Effector memory CD8-positive, alpha-beta T cell (primary cell): ENCODE measurements at regions not wholly inside any gene's neighbourhood (a gene's known extent, or its start where the extent isn't known, plus 50 kb on each side); places are given as distances from the start of the nearest gene placed in this dataset.

Experiments
- ATAC-seq: fragments of 150-1000 bp; cut with Tn5 transposase; replicated peaks from 2 replicates; pipeline ENCODE4 v1.10.0; 2021; ENCODE audit warnings: mild to moderate bottlenecking, moderate library complexity
- DNase-seq, 3 experiments: peaks; one replicate each; pipeline ENCODE4 v3.0.0; 2021
- H3K27ac Mint-ChIP-seq, 2 donors: one replicate each; pipeline ENCODE4 v1.8.0; 2022; ENCODE audit warnings: mild to moderate bottlenecking in 2 of 2, mixed read lengths in 2 of 2, moderate library complexity in 2 of 2
- H3K27me3 Mint-ChIP-seq, 2 donors: one replicate each; pipeline ENCODE4 v1.8.0; 2022; ENCODE audit warnings: mixed read lengths in 2 of 2
- H3K36me3 Mint-ChIP-seq: one replicate; pipeline ENCODE4 v1.8.0; 2022; ENCODE audit warnings: mild to moderate bottlenecking, moderate library complexity, mixed read lengths; ENCODE audit not compliant: insufficient read depth
- H3K4me1 Mint-ChIP-seq, 2 donors: one replicate each; pipeline ENCODE4 v1.8.0; 2022; ENCODE audit warnings: low read depth in 2 of 2, mixed read lengths in 2 of 2
- H3K4me3 Mint-ChIP-seq, 2 donors: one replicate each; pipeline ENCODE4 v1.8.0; 2022; ENCODE audit warnings: mild to moderate bottlenecking in 2 of 2, mixed read lengths in 2 of 2, moderate library complexity in 2 of 2
- H3K9me3 Mint-ChIP-seq, 2 donors: one replicate each; pipeline ENCODE4 v1.8.0; 2022; ENCODE audit warnings: mixed read lengths in 2 of 2

DNA sequence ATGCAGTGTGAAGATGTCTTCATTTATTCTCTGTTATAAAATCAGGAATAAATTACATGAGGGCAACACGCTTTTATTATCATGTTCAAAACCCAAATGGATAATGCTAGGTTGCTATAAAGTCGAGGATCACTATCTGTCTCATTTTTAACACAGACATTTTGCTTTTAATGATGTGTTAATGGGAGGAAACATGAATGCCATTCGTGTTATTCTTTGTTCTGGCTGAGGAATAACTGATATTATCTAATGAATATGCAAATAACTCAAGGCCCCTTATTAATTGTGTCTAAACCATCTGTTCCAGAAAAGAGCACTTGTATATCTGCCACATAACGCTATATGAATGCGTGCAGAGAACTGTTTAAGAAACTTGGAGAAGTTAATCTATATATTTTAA, 576.1 kb downstream of the DCDC2C start:
- Mint-ChIP-seq H3K27ac (no peak overlapping the region), H3K9me3 (peaks cover 15 to 16% of the 10 kb centered on the region in 2 donors), H3K4me1 (no peaks in the 10 kb centered on the region), H3K36me3 (no peaks in the 10 kb centered on the region), H3K27me3 (no peaks in the 10 kb centered on the region), H3K4me3 (no peak overlapping the region)
- ATAC-seq (no peak), DNase-seq (no peak)

DNA sequence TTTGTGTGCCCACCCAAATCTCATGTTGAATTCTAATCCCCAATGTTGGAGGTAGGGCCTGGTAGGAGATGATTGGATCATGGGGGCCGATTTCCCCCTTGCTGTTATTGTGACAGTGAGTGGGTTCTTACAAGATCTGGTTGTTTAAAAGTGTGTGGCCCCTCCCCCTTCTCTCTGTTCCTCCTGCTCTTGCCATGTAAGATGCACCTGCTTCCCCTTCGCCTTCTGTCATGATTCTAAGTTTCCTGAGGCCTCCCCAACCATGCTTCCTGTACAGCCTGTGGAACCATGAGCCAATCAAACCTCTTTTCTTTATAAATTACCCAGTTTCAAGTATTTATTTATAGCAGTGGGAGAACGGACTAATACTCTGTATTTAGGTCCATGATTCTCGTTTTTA, 588.1 kb downstream of the DCDC2C start:
- H3K27ac Mint-ChIP-seq = no peak overlapping the region
- H3K9me3 Mint-ChIP-seq = peaks cover 2 to 3% of the 10 kb centered on the region in 2 donors
- ATAC-seq = no peak
- DNase-seq = no peak
- H3K27me3 Mint-ChIP-seq = no peaks in the 10 kb centered on the region
- no peak overlapping the region for H3K4me3 Mint-ChIP-seq
- H3K36me3 Mint-ChIP-seq = no peaks in the 10 kb centered on the region
- H3K4me1 Mint-ChIP-seq = no peaks in the 10 kb centered on the region

DNA sequence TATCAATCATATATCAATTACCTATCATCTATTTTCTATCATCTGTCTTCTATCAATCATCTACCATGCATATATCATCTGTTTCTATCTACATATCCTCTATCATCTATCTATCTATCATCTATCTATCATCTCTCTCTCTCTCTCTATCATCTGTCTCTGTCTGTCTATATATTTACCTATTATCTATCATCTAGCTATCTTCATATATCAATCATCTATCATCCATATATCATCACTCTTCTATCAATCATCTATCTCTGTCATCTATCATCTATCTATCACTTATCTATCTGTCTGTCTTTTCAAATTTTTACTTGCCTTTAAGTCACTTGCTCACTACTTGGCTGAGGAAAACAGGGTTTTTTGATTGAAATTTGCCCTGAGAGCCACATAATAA, 592.3 kb downstream of the DCDC2C start:
- ATAC-seq (no peak), DNase-seq (no peak)
- Mint-ChIP-seq H3K27me3 (no peaks in the 10 kb centered on the region), H3K27ac (no peak overlapping the region), H3K4me1 (no peaks in the 10 kb centered on the region), H3K36me3 (no peaks in the 10 kb centered on the region), H3K4me3 (no peak overlapping the region), H3K9me3 (peaks cover 2 to 7% of the 10 kb centered on the region in 2 donors)

DNA sequence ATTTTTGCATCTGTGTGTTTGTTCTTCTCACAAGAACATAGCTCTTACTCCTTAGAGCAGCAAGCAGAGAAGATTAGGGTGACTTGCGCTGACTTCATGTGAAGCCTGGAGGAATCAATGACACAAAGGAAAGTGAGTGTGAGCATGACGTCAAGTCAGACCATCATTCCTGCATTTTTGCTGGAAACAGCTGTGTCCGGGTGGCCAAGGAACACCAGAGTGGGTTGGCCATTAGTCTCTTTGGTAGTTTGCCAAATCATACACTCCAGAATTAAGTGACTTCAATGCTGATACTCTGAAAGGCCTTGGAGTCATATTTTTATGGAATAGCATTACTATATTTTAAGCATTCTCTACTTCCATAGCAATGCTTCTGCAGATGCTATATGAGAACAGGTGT, 597.2 kb downstream of the DCDC2C start:
- ATAC-seq = no peak
- H3K4me1 Mint-ChIP-seq = no peaks in the 10 kb centered on the region
- no peaks in the 10 kb centered on the region for H3K27me3 Mint-ChIP-seq

DNA sequence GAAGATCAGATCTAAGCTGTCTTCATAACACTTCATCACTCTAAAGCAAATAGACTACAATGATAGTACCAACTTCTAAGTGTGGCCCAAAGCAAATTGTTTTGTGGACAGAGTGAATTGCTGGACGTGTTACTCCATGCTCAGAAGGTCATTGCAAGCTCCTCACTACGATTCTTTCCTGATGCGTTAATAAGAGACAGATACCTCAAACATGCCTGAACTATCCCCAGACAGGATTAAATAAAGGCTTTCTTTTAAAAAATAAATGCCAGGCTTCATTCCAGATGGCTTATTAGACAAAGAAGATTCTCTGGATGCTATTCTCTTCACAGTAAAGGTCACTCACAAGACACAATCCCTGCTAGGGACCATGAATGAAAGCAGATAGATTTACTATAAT, 621.2 kb downstream of the DCDC2C start:
- H3K27me3 Mint-ChIP-seq = no peaks in the 10 kb centered on the region
- no peaks in the 10 kb centered on the region for H3K4me1 Mint-ChIP-seq

More for the DNA sequence above, 597.2 kb downstream of the DCDC2C start:
- Mint-ChIP-seq H3K9me3 (peaks cover 2 to 17% of the 10 kb centered on the region in 2 donors), H3K36me3 (no peaks in the 10 kb centered on the region), H3K4me3 (no peak overlapping the region), H3K27ac (no peak overlapping the region)
- no peak for DNase-seq

DNA sequence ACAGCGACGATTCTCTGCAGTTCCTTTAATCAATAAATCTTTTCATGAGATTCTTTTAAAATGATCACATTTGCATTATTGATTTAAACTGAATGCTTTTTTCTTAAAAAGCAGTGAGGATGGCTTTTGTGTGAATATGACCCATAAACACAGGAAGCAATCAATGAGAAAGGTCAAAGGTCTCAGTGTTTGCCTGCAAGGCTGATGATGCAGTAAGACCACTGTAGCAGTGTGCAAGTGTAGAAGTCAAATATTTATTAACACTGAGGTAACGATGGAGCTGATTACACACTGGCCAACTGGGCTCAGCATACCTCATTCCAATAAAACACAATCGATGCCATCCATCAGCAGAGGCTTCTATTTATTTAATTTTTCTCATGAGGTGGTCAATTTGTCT, 633.5 kb downstream of the DCDC2C start:
- peaks cover 7 to 21% of the 10 kb centered on the region in 2 donors for H3K9me3 Mint-ChIP-seq
- DNase-seq (no peak), ATAC-seq (no peak)
- no peak overlapping the region for H3K4me3 Mint-ChIP-seq
- H3K36me3 Mint-ChIP-seq = no peaks in the 10 kb centered on the region
- H3K27ac Mint-ChIP-seq = no peak overlapping the region
- H3K27me3 Mint-ChIP-seq = no peaks in the 10 kb centered on the region
- no peaks in the 10 kb centered on the region for H3K4me1 Mint-ChIP-seq

More for the DNA sequence above, 621.2 kb downstream of the DCDC2C start:
- no peak for ATAC-seq
- Mint-ChIP-seq H3K4me3 (no peak overlapping the region), H3K27ac (no peak overlapping the region), H3K36me3 (no peaks in the 10 kb centered on the region), H3K9me3 (peaks cover 4 to 7% of the 10 kb centered on the region in 2 donors)
- no peak for DNase-seq

DNA sequence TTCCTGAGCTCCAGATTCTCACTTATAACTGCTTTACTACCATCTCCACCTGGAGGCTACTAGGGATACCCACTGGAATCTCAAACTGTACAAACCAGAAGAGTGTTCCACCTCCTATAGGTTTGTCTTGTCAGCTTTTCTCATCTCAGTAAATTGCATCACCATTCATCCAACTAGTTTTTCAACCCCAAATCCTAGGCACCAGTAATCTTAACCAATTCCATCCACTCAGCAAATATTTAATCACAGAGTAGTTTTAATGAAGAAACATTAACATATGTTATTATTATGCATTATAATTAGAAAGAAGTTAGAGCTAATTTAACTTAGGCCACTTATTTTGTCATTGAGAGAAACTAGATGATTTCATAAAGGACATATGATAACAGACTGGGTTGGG, 635.0 kb downstream of the DCDC2C start:
- Mint-ChIP-seq H3K27ac (no peak overlapping the region), H3K4me1 (no peaks in the 10 kb centered on the region), H3K36me3 (no peaks in the 10 kb centered on the region), H3K9me3 (peaks cover 11 to 27% of the 10 kb centered on the region in 2 donors), H3K27me3 (no peaks in the 10 kb centered on the region), H3K4me3 (no peak overlapping the region)
- no peak for ATAC-seq
- DNase-seq = no peak

DNA sequence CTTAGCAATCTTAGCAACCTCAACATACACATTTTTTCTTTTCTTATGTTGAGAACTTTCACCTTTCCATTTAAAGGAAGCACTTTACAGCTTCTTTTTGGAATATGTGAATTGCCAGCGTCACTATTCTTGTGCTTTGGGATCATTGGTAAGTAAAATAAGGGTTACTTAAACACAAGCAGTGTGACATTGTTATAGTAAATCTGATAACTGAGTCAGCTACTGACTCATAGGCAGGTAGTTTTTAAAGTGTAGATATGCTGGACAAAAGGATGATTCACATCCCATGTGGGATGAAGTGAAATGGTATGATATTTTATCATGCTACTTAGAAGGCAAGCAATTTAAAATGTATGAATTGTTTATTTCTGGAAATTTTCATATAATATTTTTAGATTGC, 637.2 kb downstream of the DCDC2C start:
- H3K36me3 Mint-ChIP-seq = no peaks in the 10 kb centered on the region
- H3K4me1 Mint-ChIP-seq = no peaks in the 10 kb centered on the region
- no peak overlapping the region for H3K4me3 Mint-ChIP-seq
- ATAC-seq = no peak
- no peaks in the 10 kb centered on the region for H3K27me3 Mint-ChIP-seq
- DNase-seq = no peak
- no peak overlapping the region for H3K27ac Mint-ChIP-seq
- peaks cover 9 to 20% of the 10 kb centered on the region in 2 donors for H3K9me3 Mint-ChIP-seq

DNA sequence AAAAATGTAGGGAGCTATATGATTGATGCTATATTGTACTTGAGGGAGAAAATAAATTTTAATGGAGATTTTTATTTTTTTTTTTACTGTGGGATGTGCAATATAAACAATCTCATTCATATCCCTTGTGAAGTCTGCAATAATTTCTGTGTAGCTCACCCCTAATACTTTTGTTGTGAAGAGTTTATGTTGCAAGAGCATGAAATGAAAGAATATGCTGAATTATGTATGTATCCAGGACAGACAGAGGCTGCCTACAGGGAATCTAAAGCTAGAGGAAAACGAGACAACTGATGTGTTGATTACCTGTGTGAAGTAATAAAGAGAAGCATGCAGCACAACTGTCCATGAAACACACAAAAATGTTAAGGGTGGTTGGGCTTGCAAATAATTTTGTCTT, 643.3 kb downstream of the DCDC2C start:
- Mint-ChIP-seq H3K36me3 (no peaks in the 10 kb centered on the region), H3K27me3 (no peaks in the 10 kb centered on the region), H3K4me1 (no peaks in the 10 kb centered on the region), H3K4me3 (no peak overlapping the region), H3K27ac (no peak overlapping the region), H3K9me3 (peaks cover 11 to 13% of the 10 kb centered on the region in 2 donors)
- no peak for ATAC-seq
- no peak for DNase-seq

DNA sequence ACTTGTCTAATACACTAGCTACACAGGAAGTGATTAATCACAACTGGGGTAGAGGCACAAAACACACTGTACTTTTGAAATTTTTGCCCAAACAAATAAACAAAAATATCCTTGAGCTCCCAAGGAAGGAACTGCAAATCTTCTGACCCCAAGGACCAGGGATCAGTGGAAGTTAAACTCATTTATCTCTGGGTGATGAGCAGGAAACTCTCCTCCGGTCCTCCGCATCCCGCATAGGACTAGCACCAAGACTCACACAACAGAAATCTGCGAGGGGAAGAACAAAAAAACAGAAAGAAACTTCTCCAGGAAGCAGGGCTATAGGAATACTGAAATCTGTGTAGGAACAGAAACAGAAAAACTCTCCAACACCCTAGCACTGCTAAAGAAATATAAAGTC, 650.3 kb downstream of the DCDC2C start:
- H3K27me3 Mint-ChIP-seq = no peaks in the 10 kb centered on the region
- no peaks in the 10 kb centered on the region for H3K36me3 Mint-ChIP-seq
- no peak for ATAC-seq
- peaks cover 0 to 8% of the 10 kb centered on the region in 2 donors for H3K9me3 Mint-ChIP-seq
- H3K4me3 Mint-ChIP-seq = no peak overlapping the region
- no peak overlapping the region for H3K27ac Mint-ChIP-seq
- no peak for DNase-seq
- H3K4me1 Mint-ChIP-seq = no peaks in the 10 kb centered on the region

DNA sequence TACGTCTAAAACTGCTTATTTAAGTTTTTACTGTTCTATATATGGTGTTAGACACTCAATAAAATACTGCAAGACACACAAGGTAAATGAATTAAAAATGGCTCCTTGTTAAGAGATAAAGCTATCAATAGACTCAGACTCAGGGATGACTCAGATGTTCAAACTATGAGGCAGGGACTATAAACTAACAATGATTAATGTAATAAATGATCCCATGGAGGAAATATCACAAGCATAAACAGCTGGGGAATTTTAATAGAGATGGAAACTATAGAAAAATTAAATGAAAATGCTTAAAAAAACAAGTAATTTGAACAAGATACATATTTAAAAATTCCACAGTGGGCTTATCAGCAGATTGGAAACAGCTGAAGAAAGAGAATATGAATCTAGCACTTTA, 650.8 kb downstream of the DCDC2C start:
- H3K4me1 Mint-ChIP-seq = no peaks in the 10 kb centered on the region
- H3K27ac Mint-ChIP-seq = no peak overlapping the region
- peaks cover 0 to 8% of the 10 kb centered on the region in 2 donors for H3K9me3 Mint-ChIP-seq
- no peak for DNase-seq
- H3K36me3 Mint-ChIP-seq = no peaks in the 10 kb centered on the region
- H3K27me3 Mint-ChIP-seq = no peaks in the 10 kb centered on the region
- no peak overlapping the region for H3K4me3 Mint-ChIP-seq
- no peak for ATAC-seq

DNA sequence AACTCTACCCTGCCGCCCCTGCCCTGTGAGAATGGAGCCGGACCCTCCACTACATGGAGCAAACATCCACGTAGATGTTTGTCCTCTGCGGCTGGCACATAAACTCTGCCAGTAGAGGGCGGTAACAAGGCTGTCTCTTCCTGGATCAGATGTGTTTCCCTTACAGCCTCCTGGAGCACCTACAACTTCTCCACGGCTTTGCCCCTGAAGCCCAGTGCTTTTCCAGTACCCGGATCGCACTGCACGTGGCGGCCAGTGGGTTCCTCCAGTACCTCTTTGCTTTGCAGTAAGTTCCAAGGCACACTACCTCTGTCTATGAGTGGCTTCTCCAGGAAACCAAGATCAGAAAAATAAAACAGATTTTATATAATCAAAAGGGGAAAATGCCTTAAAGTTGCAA, 651.3 kb downstream of the DCDC2C start:
- no peak for DNase-seq
- ATAC-seq = no peak
- H3K4me1 Mint-ChIP-seq = no peaks in the 10 kb centered on the region

DNA sequence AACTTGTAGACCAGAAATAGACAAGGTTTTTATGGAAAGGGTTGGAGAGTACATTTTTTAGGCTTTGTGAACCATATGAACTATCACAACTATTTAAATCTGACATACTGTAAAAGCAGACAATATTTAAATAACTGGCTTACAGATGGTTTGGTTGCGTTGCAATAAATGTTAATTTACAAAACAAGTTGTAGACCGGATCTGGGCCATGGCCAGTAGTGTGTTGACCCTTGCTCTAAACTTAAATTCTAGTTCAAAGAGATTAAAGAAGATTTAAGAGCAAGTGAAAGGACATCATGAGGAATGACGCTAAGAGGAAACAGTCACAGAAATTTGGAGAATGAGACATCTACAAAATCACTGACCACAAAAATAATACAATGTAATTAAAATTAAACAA, 652.7 kb downstream of the DCDC2C start:
- ATAC-seq = no peak
- no peak for DNase-seq
- no peak overlapping the region for H3K4me3 Mint-ChIP-seq
- H3K4me1 Mint-ChIP-seq = no peaks in the 10 kb centered on the region
- no peak overlapping the region for H3K27ac Mint-ChIP-seq
- no peaks in the 10 kb centered on the region for H3K36me3 Mint-ChIP-seq
- H3K9me3 Mint-ChIP-seq = peaks cover 5 to 6% of the 10 kb centered on the region in 2 donors
- H3K27me3 Mint-ChIP-seq = no peaks in the 10 kb centered on the region

More for the DNA sequence above, 651.3 kb downstream of the DCDC2C start:
- Mint-ChIP-seq H3K27ac (no peak overlapping the region), H3K36me3 (no peaks in the 10 kb centered on the region), H3K4me3 (no peak overlapping the region), H3K9me3 (peaks cover 0 to 8% of the 10 kb centered on the region in 2 donors), H3K27me3 (no peaks in the 10 kb centered on the region)

DNA sequence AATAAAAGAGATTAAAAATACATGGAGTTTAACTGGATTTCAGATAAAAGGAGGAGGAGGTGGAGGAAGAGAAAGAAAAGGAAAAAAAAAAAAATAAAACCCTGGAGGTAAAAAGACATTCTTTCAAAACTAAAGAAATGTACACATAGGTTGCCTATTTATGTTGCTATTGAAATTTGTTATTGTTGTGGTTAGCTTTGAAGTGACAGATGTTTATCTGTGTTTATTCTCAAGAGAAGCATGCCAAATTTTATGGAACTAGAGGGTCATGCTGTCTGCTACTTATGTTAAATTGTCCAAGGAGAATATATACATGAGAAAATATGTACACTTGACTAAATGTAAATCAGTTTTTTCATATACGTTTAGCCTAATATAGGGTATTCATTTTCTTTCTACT, 653.2 kb downstream of the DCDC2C start:
- Mint-ChIP-seq H3K36me3 (no peaks in the 10 kb centered on the region), H3K27me3 (no peaks in the 10 kb centered on the region), H3K9me3 (peaks cover 5 to 9% of the 10 kb centered on the region in 2 donors), H3K4me1 (no peaks in the 10 kb centered on the region), H3K4me3 (no peak overlapping the region), H3K27ac (no peak overlapping the region)
- ATAC-seq (no peak), DNase-seq (no peak)

DNA sequence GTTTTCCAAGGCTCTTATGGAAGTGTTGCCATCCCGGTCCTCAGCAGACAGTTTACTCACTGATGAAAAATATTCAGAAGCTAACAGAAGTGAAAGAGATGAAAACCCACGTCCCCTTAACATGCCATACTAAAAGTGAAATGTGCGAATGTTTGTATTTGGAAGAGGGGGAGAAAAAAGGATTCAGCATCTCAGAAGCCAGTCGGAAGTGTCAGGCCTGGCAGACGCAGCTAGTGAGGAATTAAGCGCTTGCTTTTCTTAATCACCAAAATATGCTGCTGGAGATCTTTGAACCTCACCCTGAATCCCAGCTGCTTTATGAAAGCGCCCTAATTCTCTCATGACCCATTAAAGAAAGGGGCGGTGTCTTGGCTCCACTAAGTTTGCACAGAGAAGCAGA, 653.7 kb downstream of the DCDC2C start:
- Mint-ChIP-seq H3K27ac (no peak overlapping the region), H3K27me3 (no peaks in the 10 kb centered on the region), H3K36me3 (no peaks in the 10 kb centered on the region), H3K4me1 (no peaks in the 10 kb centered on the region), H3K4me3 (no peak overlapping the region), H3K9me3 (peaks cover 3 to 9% of the 10 kb centered on the region in 2 donors)
- ATAC-seq (no peak), DNase-seq (no peak)
